A673 (cell line): ENCODE measurements at regions not wholly inside any gene's neighbourhood (a gene's known extent, or its start where the extent isn't known, plus 50 kb on each side); places are given as distances from the start of the nearest gene placed in this dataset.

Source experiments
- BruUV-seq: library from RNA; stranded (reverse); fragments of 400-500 nt; replicated peaks from 2 replicates; lab custom pipeline; 2021; lab: Mats Ljungman, UMichigan
- CTCF ChIA-PET: fragments of 300-600 bp; sonication (Branson Sonifier 250); formaldehyde crosslinking; loops from one replicate; lab custom pipeline; 2022; ENCODE audit warnings: antibody characterized with exemption; lab: Charles Lee
- POLR2A ChIA-PET: fragments of 300-600 bp; sonication (Branson Sonifier 250); formaldehyde crosslinking; loops from one replicate; lab custom pipeline; 2022; ENCODE audit warnings: antibody characterized with exemption; ENCODE audit not compliant: low non-redundant PET; lab: Charles Lee
- DNase-seq: peaks from one replicate; pipeline ENCODE4 v3.0.0-alpha.2; 2015; ENCODE audit warnings: low spot score
- H3K27ac ChIP-seq: fragments of 200-600 bp; sonication (generic); 2 replicates; pipeline ENCODE4 v1.5.1; 2016; ENCODE audit warnings: mixed run types, low read depth, mild to moderate bottlenecking, mixed read lengths, antibody characterized with exemption, low read length; ENCODE audit not compliant: poor library complexity, severe bottlenecking
- H3K27me3 ChIP-seq: fragments of 200-600 bp; sonication (generic); replicated peaks from 2 replicates; pipeline ENCODE4 v1.6.1; 2017; ENCODE audit warnings: mixed run types, low read depth, mild to moderate bottlenecking, mixed read lengths, antibody characterized with exemption, low read length; ENCODE audit not compliant: insufficient read depth, poor library complexity
- H3K36me3 ChIP-seq: fragments of 200-600 bp; sonication (generic); 2 replicates; pipeline ENCODE4 v1.6.1; 2016; ENCODE audit warnings: mixed run types, mild to moderate bottlenecking, mixed read lengths, antibody characterized with exemption, low read length; ENCODE audit not compliant: insufficient read depth, poor library complexity, severe bottlenecking
- H3K4me1 ChIP-seq: fragments of 200-600 bp; sonication (generic); 2 replicates; pipeline ENCODE4 v1.6.1; 2017; ENCODE audit warnings: mixed run types, mild to moderate bottlenecking, mixed read lengths, antibody characterized with exemption, low read length; ENCODE audit not compliant: insufficient read depth, poor library complexity, severe bottlenecking
- H3K4me3 ChIP-seq: fragments of 200-600 bp; sonication (generic); 2 replicates; pipeline ENCODE4 v1.5.1; 2016; ENCODE audit warnings: low read depth, mixed run types, mild to moderate bottlenecking, mixed read lengths, low read length; ENCODE audit not compliant: poor library complexity, severe bottlenecking
- H3K9me3 ChIP-seq: fragments of 200-600 bp; sonication (generic); 2 replicates; pipeline ENCODE4 v1.6.1; 2016; ENCODE audit warnings: mixed run types, low read depth, mild to moderate bottlenecking, mixed read lengths, antibody characterized with exemption, low read length; ENCODE audit not compliant: poor library complexity, severe bottlenecking
- CTCF ChIP-seq: fragments of 300-800, 200-600 bp; sonication (generic); conservative IDR thresholded peaks from 2 replicates; pipeline ENCODE4 v1.5.1; 2017; ENCODE audit warnings: low read depth, mild to moderate bottlenecking, antibody characterized with exemption, low read length, moderate library complexity, mixed read lengths
- EZH2 ChIP-seq: fragments of 200-600 bp; sonication (generic); IDR thresholded peaks from 2 replicates; pipeline ENCODE4 v1.6.1; 2017; ENCODE audit warnings: borderline replicate concordance, low read depth, mild to moderate bottlenecking, mixed read lengths, antibody characterized with exemption, low read length; ENCODE audit not compliant: poor library complexity, severe bottlenecking
- intact Hi-C: fragments of 100-400 bp; cut with micrococcal nuclease; formaldehyde crosslinking; loops from one replicate; pipeline ENCODE4 v1.10.0; 2022; ENCODE audit not compliant: unreplicated experiment

DNA sequence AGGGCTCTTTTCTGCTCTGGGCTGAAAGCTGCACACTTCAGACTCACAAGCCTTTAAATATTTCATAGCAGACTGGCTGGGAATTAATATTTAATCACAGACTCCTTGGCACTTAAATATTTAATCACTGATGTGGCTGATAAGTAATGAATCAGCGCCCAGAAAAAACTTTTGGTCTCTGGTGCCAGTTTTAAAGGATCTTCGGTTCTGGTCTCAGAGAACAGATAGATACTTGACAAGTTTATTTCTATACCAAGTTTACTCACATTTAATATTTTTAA is 201.2 kb downstream of the MYCN start:
- Histone ChIP-seq H3K27ac (no peak overlapping the region), H3K36me3 (no peaks in the 10 kb centered on the region), H3K9me3 (no peaks in the 10 kb centered on the region), H3K4me1 (no peaks in the 10 kb centered on the region), H3K4me3 (no peak overlapping the region), H3K27me3 (no peaks in the 10 kb centered on the region)
- ChIA-PET POLR2A (no interaction called here), CTCF (no interaction called here)
- intact Hi-C loops = no loop called here
- DNase-seq = no peak
- TF ChIP-seq EZH2 (no peak), CTCF (no peak)
- no TSS peak for BruUV-seq

DNA sequence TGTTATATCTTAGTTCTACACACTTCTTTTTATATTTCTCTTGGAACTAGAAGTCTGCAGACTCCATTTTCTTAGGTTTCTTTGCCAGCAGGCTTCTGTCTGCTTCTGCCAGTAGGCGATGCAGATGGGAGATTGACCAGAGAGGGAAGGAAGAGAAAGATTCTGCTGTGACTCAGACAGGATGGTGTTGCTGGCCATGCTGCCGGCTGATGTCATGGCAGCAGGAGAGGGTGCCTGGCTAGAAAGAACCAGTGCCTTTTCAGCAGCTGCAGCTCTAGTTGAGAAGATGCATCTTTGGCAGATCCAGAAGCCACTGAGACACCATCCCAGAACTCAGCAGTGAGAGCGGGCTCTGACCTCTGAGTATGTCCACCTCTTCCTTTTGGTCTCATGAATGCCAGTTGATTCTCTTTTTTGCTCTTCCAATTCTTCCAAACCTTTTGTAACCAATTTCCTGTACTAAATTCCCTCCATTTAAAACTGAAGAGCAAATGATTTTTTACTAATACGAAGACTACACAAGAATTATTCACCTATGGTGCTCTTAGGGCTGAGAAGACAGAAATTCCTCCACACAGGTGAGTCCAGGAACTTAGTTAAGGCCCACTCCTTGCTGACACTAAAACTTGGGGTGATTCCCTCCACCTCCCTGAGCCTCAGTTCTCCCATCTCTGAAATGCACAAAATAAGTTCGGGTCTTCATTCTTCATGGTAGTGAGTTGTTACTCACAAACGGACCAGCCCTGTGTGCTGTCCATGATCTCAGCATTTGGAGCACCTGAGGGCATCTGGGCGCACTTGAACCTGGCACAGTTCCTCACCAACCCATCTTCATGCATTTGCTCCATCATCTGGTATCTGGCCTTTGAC is 200.7 kb downstream of the MYCN start:
- Histone ChIP-seq H3K27ac (no peak overlapping the region), H3K4me1 (no peaks in the 10 kb centered on the region), H3K36me3 (no peaks in the 10 kb centered on the region), H3K9me3 (no peaks in the 10 kb centered on the region), H3K27me3 (no peaks in the 10 kb centered on the region), H3K4me3 (no peak overlapping the region)
- BruUV-seq = no TSS peak
- TF ChIP-seq CTCF = no peak
- no peak for TF ChIP-seq EZH2
- intact Hi-C loops = no loop called here
- ChIA-PET POLR2A (no interaction called here), CTCF (no interaction called here)
- no peak for DNase-seq

- intact Hi-C loops = no loop called here
- ChIA-PET POLR2A (no interaction called here), CTCF (no interaction called here)
- no peaks in the 10 kb centered on the region for H3K27me3 ChIP-seq
- no peaks in the 10 kb centered on the region for H3K4me1 ChIP-seq
- H3K4me3 ChIP-seq = no peak overlapping the region
- BruUV-seq = no TSS peak
- H3K36me3 ChIP-seq = no peaks in the 10 kb centered on the region
- DNase-seq = no peak
- H3K27ac ChIP-seq = no peak overlapping the region
- TF ChIP-seq EZH2 = no peak
- no peak for TF ChIP-seq CTCF
- H3K9me3 ChIP-seq = no peaks in the 10 kb centered on the region
Measured at GRCh38 chr2:16139663-16140615, 199.6 kb downstream of the MYCN start.
